ENCODE measurements at regions not wholly inside any gene's neighbourhood (a gene's known extent, or its start where the extent isn't known, plus 50 kb on each side); places are given as distances from the start of the nearest gene placed in this dataset.

- H3K79me2 ChIP-seq (ENCODE audit: insufficient read depth, low read length): no peaks in the 10 kb centered on the region
- no peak overlapping the region for H2AFZ ChIP-seq (ENCODE audit: low read length)
- no peaks in the 10 kb centered on the region for H3K9me2 ChIP-seq (replicated peaks; ENCODE audit: low read depth, low read length)
- TF ChIP-seq EZH2phosphoT487 (IDR thresholded peaks at IDR 0.05; ENCODE audit: borderline replicate concordance) (no peak), CTCF (conservative IDR thresholded peaks at IDR 0.05; ENCODE audit: low read length) (no peak)
- no peaks in the 10 kb centered on the region for H3K27me3 ChIP-seq (ENCODE audit: insufficient read depth, low read length, poor library complexity, severe bottlenecking)
- H4K20me1 ChIP-seq (ENCODE audit: insufficient read depth, low read length, poor library complexity, severe bottlenecking): no peaks in the 10 kb centered on the region
- no peaks in the 10 kb centered on the region for H3K36me3 ChIP-seq (ENCODE audit: insufficient read depth, low read length)
- no peak overlapping the region for H3K4me3 ChIP-seq (ENCODE audit: low read length, poor library complexity, severe bottlenecking)
- H3F3A ChIP-seq (ENCODE audit: low read depth): no peaks in the 10 kb centered on the region
- no peak overlapping the region for H3K9ac ChIP-seq (ENCODE audit: low read depth, low read length, poor library complexity, severe bottlenecking)
- no peaks in the 10 kb centered on the region for H3K9me3 ChIP-seq (ENCODE audit: insufficient read depth, low read depth, low read length)
- no peak overlapping the region for H3K4me2 ChIP-seq (ENCODE audit: low read depth, low read length, poor library complexity, severe bottlenecking)
- no peaks in the 10 kb centered on the region for H3K4me1 ChIP-seq (ENCODE audit: insufficient read depth, low read length, poor library complexity, severe bottlenecking)
Measured at GRCh38 chr21:41086569-41086968, 81.4 kb upstream of the BACE2 start.

GRCh38 chr21:41090981-41091380 lies 77.0 kb upstream of the BACE2 start:
- Histone ChIP-seq H2AFZ (ENCODE audit: low read length) (no peak overlapping the region), H3K9me2 (replicated peaks; ENCODE audit: low read depth, low read length) (no peaks in the 10 kb centered on the region), H3K27me3 (ENCODE audit: insufficient read depth, low read length, poor library complexity, severe bottlenecking) (no peaks in the 10 kb centered on the region), H3K79me2 (ENCODE audit: insufficient read depth, low read length) (no peaks in the 10 kb centered on the region), H3K36me3 (ENCODE audit: insufficient read depth, low read length) (no peaks in the 10 kb centered on the region), H3K4me1 (ENCODE audit: insufficient read depth, low read length, poor library complexity, severe bottlenecking) (no peaks in the 10 kb centered on the region), H3K4me2 (ENCODE audit: low read depth, low read length, poor library complexity, severe bottlenecking) (no peak overlapping the region), H3K4me3 (ENCODE audit: low read length, poor library complexity, severe bottlenecking) (no peak overlapping the region), H3F3A (ENCODE audit: low read depth) (no peaks in the 10 kb centered on the region), H3K9me3 (ENCODE audit: insufficient read depth, low read depth, low read length) (no peaks in the 10 kb centered on the region), H4K20me1 (ENCODE audit: insufficient read depth, low read length, poor library complexity, severe bottlenecking) (no peaks in the 10 kb centered on the region), H3K9ac (ENCODE audit: low read depth, low read length, poor library complexity, severe bottlenecking) (no peak overlapping the region)
- no peak for TF ChIP-seq CTCF (conservative IDR thresholded peaks at IDR 0.05; ENCODE audit: low read length)
- TF ChIP-seq EZH2phosphoT487 (IDR thresholded peaks at IDR 0.05; ENCODE audit: borderline replicate concordance): no peak

GRCh38 chr21:41091616-41092015 lies 76.3 kb upstream of the BACE2 start:
- H2AFZ ChIP-seq (ENCODE audit: low read length): no peak overlapping the region
- no peaks in the 10 kb centered on the region for H3K4me1 ChIP-seq (ENCODE audit: insufficient read depth, low read length, poor library complexity, severe bottlenecking)
- H4K20me1 ChIP-seq (ENCODE audit: insufficient read depth, low read length, poor library complexity, severe bottlenecking): no peaks in the 10 kb centered on the region
- H3K9me2 ChIP-seq (replicated peaks; ENCODE audit: low read depth, low read length): no peaks in the 10 kb centered on the region
- H3K27me3 ChIP-seq (ENCODE audit: insufficient read depth, low read length, poor library complexity, severe bottlenecking): no peaks in the 10 kb centered on the region
- H3F3A ChIP-seq (ENCODE audit: low read depth): no peaks in the 10 kb centered on the region
- H3K36me3 ChIP-seq (ENCODE audit: insufficient read depth, low read length): no peaks in the 10 kb centered on the region
- H3K9ac ChIP-seq (ENCODE audit: low read depth, low read length, poor library complexity, severe bottlenecking): no peak overlapping the region
- no peaks in the 10 kb centered on the region for H3K79me2 ChIP-seq (ENCODE audit: insufficient read depth, low read length)
- no peak overlapping the region for H3K4me2 ChIP-seq (ENCODE audit: low read depth, low read length, poor library complexity, severe bottlenecking)
- TF ChIP-seq CTCF (conservative IDR thresholded peaks at IDR 0.05; ENCODE audit: low read length) (no peak), EZH2phosphoT487 (IDR thresholded peaks at IDR 0.05; ENCODE audit: borderline replicate concordance) (no peak)
- no peak overlapping the region for H3K4me3 ChIP-seq (ENCODE audit: low read length, poor library complexity, severe bottlenecking)
- no peaks in the 10 kb centered on the region for H3K9me3 ChIP-seq (ENCODE audit: insufficient read depth, low read depth, low read length)
